GM21423 (cell line): ENCODE measurements at regions not wholly inside any gene's neighbourhood (a gene's known extent, or its start where the extent isn't known, plus 50 kb on each side); places are given as distances from the start of the nearest gene placed in this dataset.
"Not testable (repeated sequence)": the region's sequence is repeated elsewhere in the genome, so short reads cannot be mapped to it uniquely, and the experiment has no call there.

Source experiments
- ATAC-seq: cut with Tn5 transposase; IDR thresholded peaks from one replicate; pipeline ENCODE4 v1.9.1; 2021; ENCODE audit warnings: mild to moderate bottlenecking, moderate library complexity; ENCODE audit not compliant: unreplicated experiment

DNA sequence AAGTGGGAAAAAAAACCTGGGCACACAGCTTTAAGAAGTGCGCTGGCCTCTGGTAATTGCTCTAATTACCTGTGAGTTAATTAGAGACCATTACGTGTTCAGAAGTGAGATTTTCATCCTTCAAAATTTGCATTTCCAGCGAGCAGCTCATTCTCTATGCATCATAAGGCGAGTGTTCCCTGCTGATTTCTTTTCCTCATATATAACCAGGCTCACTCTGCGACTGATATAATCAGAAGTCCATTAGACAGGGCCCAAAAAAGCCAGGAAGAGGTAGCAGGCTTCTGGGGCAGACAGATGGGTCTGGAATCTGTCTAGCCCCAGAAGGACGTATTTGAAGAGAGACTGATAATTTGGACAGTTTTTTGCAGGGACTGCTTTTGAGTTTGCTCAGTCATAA is 158.7 kb downstream of the MTHFS start:
- ATAC-seq: no peak

GRCh38 chr15:79740561-79740960 is 156.3 kb downstream of the MTHFS start:
- ATAC-seq: no peak

DNA sequence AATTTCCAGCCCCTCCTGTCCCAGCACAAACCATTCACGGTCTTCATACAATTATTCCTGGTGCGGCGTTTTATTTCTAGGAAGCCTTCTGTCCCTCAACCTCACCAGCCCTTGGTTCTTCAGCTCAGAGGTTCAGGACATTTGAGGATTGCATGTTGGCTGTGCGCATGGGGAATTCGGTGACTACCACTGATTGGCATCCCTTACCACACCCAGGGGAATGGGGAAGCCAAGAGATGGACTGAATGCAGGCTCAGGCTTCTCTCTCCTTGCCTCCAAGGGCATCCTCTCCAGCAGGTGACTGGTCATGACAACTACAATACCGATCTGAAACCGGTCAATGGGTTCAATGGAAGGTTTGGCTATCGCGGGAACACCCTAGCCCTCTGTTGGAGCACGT is 153.8 kb downstream of the MTHFS start:
- ATAC-seq: no peak

GRCh38 chr15:79744485-79744884 is 152.3 kb downstream of the MTHFS start:
- ATAC-seq: not testable (repeated sequence)

DNA sequence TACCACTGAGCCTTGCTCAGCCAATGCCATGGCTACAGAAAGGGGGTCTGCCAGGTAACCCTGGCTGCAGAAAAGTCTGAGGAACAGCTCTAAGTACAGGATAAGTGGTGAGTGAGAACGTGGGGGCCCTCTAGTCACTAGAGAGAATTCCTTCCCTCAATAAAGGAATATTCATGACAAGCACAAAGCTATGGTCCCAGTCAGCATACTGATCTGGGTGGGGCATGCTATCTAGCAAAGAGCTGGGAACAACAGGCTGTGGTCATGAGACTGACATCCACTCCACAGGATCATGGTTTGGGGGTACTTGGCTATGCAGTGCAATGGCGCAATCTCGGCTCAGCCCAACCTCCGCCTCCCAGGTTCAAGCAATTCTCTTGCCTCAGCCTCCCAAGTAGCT is 140.4 kb downstream of the MTHFS start:
- ATAC-seq: no peak

DNA sequence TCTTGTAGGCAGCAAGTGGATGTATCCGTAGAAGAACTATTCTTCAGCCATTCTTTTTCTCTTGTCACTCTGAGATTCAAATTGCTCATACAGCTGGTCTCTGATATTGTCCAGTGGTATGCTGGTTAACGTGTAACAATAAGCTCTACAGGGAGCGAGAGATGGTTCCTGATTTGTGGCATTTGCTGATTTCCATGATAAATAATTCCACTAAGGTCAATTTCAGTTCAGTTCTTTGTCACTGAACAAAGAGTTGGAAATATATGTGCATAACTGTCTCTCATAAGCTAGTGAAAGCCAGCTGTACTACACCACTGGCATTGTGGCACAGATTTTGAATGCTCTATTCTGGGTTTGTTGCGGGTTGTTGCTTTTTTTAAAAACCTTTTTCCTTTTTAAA is 131.7 kb downstream of the MTHFS start:
- ATAC-seq: no peak

GRCh38 chr15:79769069-79769481 is 127.7 kb downstream of the MTHFS start:
- ATAC-seq: no peak

GRCh38 chr15:79769933-79770759 is 126.7 kb downstream of the MTHFS start:
- no peak for ATAC-seq

DNA sequence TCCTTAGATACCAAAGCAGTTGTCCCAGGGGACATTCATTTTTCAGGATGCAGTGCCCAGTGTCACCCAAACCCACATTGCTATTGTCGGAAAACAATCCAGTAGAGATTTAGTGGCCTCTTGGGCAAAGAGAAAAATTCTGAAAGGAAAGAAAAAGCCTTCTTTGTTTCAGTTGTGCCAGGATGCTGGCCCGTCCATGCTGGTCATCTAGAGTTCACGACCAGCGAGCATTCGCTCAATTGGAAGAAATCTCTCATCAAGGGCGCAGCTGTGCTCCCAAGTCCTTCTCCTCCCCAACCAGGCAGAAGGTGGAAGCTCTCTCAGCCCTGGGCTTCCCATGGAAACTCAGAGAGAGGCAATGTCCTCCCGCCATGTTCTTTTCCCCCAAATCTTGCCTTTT is 123.7 kb downstream of the MTHFS start:
- ATAC-seq: no peak

DNA sequence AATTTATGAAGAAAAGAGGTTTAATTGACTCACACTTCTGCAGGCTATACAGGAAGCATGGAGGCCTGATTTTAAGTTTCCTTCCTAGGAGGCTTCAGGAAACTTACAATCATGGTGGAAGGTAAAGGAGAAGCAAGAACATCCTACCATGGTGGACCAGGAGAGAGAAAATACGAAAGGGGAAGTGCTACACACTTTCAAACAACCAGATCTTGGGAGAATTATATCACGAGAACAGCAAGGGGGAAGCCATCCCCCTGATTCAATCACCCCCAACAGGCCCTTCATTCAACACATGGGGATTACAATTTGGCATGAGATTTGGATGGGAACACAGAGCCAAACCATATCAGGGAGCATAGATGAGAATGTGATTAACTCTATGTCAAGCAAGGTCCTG is 121.0 kb downstream of the MTHFS start:
- ATAC-seq: no peak

DNA sequence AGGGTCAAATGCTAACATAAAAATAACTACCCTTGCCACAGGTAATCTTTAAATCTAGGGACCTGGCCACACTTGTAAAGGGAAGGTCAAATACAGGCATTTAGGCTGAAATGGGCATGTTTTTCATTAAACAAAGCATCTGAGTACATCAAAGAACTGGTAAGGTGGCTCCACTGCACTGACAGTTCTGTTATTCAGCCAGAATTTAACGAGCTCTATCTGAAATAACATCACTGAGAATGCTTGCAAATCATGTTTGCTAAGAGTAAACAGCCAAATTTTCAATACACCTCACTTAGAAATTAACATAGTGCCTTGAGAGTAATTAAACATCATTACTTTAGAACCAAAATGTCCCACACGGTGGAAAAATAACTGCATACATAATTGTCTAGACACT is 118.9 kb downstream of the MTHFS start:
- no peak for ATAC-seq

GRCh38 chr15:79778378-79778990 is 118.3 kb downstream of the MTHFS start:
- no peak for ATAC-seq

DNA sequence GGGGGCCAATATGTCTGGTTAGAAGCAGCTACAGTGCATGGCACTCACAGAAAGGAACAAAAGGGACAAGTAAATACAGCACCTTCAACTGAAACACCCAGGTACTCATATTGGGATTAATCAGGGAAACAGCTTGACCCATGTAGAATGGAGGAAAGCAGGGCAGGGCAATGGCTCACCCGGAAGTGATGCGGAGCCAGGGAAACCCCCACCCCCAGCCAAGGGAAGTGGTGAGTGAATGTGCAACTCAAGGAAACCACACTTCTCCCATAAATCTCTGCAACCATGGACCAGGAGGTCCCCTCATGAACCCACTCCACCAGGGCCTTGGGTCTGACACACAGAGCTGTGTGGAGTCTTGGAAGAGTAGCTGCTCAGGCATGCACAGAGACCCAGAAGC is 117.1 kb downstream of the MTHFS start:
- no peak for ATAC-seq

DNA sequence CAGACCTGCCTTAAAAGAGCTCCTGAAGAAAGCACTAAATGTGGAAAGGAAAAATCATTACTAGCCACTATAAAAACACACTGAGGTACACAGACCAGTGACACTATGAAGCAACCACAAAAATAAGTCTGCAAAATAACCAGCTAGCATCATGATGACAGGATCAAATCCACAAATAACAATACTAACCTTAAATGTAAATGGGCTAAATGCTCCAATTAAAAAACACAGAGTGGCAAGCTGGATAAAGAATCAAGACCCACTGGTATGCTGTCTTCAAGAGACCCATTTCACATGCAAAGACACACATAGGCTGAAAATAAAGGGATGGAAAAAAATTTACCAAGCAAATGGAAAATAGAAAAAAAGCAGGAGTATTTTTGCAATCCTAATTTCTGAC is 114.5 kb downstream of the MTHFS start:
- not testable (repeated sequence) for ATAC-seq
